SW480 (cell line): ENCODE measurements at regions not wholly inside any gene's neighbourhood (a gene's known extent, or its start where the extent isn't known, plus 50 kb on each side); places are given as distances from the start of the nearest gene placed in this dataset.
"Not testable (repeated sequence)": the region's sequence is repeated elsewhere in the genome, so short reads cannot be mapped to it uniquely, and the experiment has no call there.

Experiments
- DNase-seq: peaks from one replicate; pipeline ENCODE4 v3.0.0-alpha.2; 2016; ENCODE audit warnings: low spot score

GRCh38 chrX:125198546-125198945 is 121.1 kb upstream of the TEX13C start:
- no peak for DNase-seq

DNA sequence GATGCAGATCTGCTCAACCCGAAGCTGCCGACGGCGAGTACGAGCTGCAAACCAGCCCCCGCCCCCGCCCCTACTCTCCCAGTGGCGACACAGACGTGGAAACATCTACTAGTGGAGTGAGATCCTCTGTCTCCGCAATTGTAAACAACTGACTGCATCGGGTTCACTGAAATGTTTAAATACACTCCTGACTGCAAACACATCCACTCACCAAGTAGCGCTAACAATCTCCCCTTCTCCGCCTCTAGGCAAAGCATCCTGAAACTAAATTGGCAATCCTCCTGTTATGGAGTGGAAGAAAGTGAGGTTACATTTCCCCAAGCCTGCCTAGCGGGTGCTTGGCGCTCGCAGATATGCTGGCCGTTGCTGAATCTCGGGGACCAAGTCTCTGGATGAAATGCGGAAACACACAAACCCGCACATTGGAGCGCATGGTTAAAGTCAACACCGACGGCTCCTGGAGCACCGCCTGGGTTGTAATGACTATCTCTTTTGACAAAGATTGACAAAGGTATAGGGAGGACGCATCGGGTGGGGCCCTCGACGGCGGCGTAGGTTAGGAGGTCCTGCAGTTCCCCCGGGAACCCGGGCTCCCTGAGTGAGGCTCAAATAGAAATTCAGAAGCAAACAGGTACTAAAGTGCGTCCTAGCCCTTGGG is 117.0 kb upstream of the TEX13C start:
- DNase-seq, result no peak

DNA sequence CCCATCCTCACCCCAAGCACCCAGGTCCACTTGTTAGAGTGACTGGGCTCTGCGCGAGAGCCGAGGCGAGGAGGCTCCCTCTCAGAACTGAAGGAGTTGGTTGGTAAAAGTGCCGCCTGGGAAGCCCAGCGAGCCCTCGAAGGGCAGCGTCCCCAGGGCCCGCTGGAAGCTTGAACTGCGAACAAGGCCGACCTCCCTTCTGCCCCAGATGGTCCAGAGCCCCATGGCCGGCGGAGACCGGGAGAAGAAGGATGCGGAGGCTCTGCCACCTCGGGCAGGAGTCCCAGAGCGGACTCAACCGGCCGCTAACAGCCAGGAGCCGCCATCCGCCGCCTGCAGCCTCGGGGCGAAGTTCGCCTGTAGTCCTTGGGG is 116.3 kb upstream of the TEX13C start:
- DNase-seq, result no peak

DNA sequence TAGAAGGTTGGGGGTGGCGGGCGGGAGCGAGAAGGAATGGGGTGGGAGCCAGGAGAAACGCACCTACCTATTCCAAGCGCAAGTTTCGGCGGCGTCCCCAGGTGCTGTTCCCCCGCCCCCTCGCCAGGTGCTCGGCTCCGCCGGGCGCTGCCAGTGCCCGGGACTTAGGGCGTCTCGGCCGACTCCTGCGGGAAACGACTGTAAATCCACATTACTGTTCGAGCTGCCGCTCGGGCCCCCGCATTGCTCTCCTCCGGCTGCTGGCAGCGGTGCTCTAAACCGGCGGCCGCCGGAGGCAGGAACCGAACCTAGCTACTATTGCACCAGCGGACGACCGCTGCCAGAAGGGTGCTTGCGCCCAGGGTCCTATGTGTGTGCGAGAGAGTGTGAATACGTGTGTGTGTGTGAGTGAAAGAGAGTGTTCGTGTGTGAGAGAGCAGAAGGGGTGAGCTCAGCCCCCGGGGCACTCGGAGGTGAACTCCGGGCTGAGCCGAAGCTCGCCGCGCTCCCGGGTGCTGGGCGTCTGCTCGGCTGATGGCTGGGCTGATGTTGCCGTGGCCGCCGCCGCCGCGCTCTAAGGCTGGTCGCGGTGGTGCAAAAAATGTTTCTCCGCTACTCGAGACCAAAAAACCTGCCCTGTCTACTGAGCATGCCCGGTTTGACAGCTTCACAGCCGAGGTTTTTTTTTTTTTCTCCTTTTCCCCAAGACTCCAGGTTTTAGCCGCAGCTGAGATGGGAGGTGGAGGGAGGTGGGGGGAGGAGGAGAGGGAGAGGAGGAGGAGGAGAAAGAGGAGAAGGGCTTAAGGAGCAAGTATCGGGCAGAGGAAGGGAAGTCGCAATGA is 115.7 kb upstream of the TEX13C start:
- DNase-seq, result no peak

GRCh38 chrX:125204681-125205132 is 115.0 kb upstream of the TEX13C start:
- DNase-seq, result no peak

GRCh38 chrX:125205133-125205917 is 114.3 kb upstream of the TEX13C start:
- DNase-seq, result no peak

GRCh38 chrX:125205918-125206665 is 113.6 kb upstream of the TEX13C start:
- DNase-seq, result no peak

DNA sequence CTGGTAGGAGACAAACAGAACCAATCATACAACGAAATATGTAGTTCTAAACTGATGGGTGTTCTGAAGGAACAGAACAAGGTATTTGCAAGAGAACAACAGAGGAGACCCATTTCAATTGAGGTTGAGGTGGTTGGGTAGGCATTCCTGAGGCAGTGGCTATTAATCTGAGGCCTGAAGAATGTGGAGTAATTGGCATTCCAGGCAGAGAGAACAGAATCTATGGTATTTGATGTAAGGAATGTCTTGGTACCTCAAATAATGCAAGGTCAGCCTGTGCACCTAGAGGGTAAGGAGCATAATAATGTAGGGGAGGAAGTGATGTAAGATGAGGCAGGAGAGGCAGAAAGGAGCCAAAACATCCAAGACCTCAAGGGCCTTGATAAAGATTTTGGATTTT is 109.5 kb upstream of the TEX13C start:
- no peak for DNase-seq

- DNase-seq, result no peak
Observed at GRCh38 chrX:125219852-125220251, 99.8 kb upstream of the TEX13C start.

DNA sequence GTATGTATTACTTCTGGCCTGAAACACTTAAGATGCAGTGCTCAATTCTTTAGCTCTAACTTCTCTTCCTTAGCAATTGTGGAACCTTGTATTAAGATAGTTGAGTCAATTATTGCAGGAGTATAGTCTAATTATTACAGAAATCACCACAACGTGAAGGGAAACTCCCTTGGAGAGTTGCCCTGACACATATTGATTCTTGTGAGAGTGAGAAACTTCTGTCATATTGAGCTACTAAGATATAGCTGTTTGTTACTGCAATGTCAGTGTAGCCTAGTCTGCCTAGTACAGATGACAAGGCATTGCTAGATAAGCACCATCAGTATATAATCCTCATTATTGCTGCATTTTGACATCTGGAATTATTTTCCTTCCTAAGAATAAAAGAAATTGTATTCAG is 82.7 kb upstream of the TEX13C start:
- DNase-seq, result no peak

DNA sequence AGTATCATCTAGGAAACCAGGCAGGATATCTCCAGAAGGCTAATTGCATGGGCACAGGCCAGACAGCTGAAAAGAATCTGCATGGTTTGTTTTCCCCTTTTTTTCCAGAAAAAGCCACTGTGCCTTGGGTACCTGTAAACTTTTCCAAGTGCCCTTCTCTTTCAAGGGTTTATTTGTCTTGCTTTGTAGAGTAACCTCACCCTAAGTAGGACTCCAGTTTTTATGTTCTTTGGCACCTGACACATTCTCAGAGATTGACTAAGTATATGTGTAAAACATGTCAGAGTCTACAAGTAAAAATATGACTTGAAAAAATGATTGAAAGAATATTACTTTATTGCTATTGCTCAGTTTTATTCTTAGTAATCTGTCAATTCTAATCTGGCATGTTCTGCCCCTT is 70.7 kb upstream of the TEX13C start:
- no peak for DNase-seq

- not testable (repeated sequence) for DNase-seq
Observed at GRCh38 chrX:125255759-125256158, 63.9 kb upstream of the TEX13C start.

- no peak for DNase-seq
Observed at GRCh38 chrX:125262836-125263235, 56.8 kb upstream of the TEX13C start.

- no peak for DNase-seq
Observed at GRCh38 chrX:125266153-125266660, 53.5 kb upstream of the TEX13C start.
